HEK293T (cell line): ENCODE measurements at regions not wholly inside any gene's neighbourhood (a gene's known extent, or its start where the extent isn't known, plus 50 kb on each side); places are given as distances from the start of the nearest gene placed in this dataset.

Experiments
- ARNT ChIP-seq: fragments of 450-650 bp; IDR thresholded peaks from 2 replicates; pipeline ENCODE4 v1.6.1; 2017; ENCODE audit warnings: mild to moderate bottlenecking
- BHLHE40 ChIP-seq: fragments of 450-650 bp; IDR thresholded peaks from 2 replicates; pipeline ENCODE4 v1.6.1; 2016; ENCODE audit warnings: mild to moderate bottlenecking, moderate library complexity, borderline replicate concordance
- ELF4 ChIP-seq: fragments of 450-650 bp; IDR thresholded peaks from 2 replicates; pipeline ENCODE4 v1.6.1; 2017; ENCODE audit warnings: antibody characterized with exemption
- FOXA1 ChIP-seq: fragments of 450-650 bp; IDR thresholded peaks from 2 replicates; pipeline ENCODE4 v1.6.1; 2016; ENCODE audit warnings: mild to moderate bottlenecking
- FOXK2 ChIP-seq: fragments of 450-650 bp; IDR thresholded peaks from 2 replicates; pipeline ENCODE4 v1.6.1; 2016; ENCODE audit warnings: mild to moderate bottlenecking
- FOXM1 ChIP-seq: fragments of 450-650 bp; IDR thresholded peaks from 2 replicates; pipeline ENCODE4 v1.6.1; 2017; ENCODE audit warnings: mild to moderate bottlenecking, borderline replicate concordance
- L3MBTL2 ChIP-seq: fragments of 450-650 bp; conservative IDR thresholded peaks from 2 replicates; pipeline ENCODE4 v1.6.1; 2016; ENCODE audit warnings: mild to moderate bottlenecking
- NFRKB ChIP-seq: fragments of 450-650 bp; IDR thresholded peaks from 2 replicates; pipeline ENCODE4 v1.6.1; 2016; ENCODE audit warnings: mild to moderate bottlenecking, moderate library complexity
- SP1 ChIP-seq: fragments of 450-650 bp; IDR thresholded peaks from 2 replicates; pipeline ENCODE4 v1.6.1; 2017
- SUZ12 ChIP-seq: fragments of 450-650 bp; IDR thresholded peaks from 2 replicates; pipeline ENCODE4 v1.6.1; 2016; ENCODE audit warnings: mild to moderate bottlenecking
- TARDBP ChIP-seq: fragments of 450-650 bp; IDR thresholded peaks from 2 replicates; pipeline ENCODE4 v1.6.1; 2016
- ZNF384 ChIP-seq: fragments of 450-650 bp; IDR thresholded peaks from 2 replicates; pipeline ENCODE4 v1.6.1; 2016
- TF ChIP-seq, protein P1 (sequence below): fragments of 450-650 bp; IDR thresholded peaks from 2 replicates; pipeline ENCODE4 v1.6.1; 2016

DNA sequence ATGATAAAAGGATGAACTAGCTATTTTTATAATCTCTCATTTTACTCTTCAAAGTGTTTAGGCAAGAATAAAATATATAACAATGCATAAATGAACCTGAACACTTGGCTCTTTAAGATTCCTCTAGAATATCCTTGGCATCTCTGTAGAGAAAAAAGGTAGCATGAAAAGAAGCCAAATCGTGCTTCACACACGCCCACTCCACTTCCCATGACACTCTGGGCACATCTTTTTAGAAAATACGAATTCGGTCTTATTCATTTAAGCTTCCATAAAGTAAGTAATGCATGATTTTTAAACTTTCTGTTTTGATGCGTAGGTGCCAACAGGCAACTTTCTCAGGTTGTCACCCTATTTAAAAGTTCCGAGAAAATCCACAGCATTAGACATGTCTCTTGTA is 73.6 kb upstream of the SORBS2 start:
- TF ChIP-seq BHLHE40 (no peak), FOXK2 (no peak), SP1 (no peak), TARDBP (no peak), FOXA1 (no peak), FOXM1 (no peak), ELF4 (no peak), SUZ12 (no peak), ARNT (no peak), L3MBTL2 (no peak), ZNF384 (no peak), NFRKB (no peak)
- TF ChIP-seq, protein P1, sequence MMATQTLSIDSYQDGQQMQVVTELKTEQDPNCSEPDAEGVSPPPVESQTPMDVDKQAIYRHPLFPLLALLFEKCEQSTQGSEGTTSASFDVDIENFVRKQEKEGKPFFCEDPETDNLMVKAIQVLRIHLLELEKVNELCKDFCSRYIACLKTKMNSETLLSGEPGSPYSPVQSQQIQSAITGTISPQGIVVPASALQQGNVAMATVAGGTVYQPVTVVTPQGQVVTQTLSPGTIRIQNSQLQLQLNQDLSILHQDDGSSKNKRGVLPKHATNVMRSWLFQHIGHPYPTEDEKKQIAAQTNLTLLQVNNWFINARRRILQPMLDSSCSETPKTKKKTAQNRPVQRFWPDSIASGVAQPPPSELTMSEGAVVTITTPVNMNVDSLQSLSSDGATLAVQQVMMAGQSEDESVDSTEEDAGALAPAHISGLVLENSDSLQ, result no peak
